Stomach (tissue), 8 donors: ENCODE measurements at regions not wholly inside any gene's neighbourhood (a gene's known extent, or its start where the extent isn't known, plus 50 kb on each side); places are given as distances from the start of the nearest gene placed in this dataset.
A peak's percentile ranks its signal among the peaks of the same experiment; 100 is the strongest.
"Not testable (repeated sequence)": the region's sequence is repeated elsewhere in the genome, so short reads cannot be mapped to it uniquely, and the experiment has no call there.

Experiments used
- DNase-seq, 2 donors: peaks; one replicate each; pipeline versions ENCODE4 v3.0.0 to v3.0.0-alpha.2; 2013 to 2019
- H3K27ac ChIP-seq, 5 donors: fragments of 200-600 bp in 4 of 5; sonication (generic) in 4 of 5; one replicate each; pipeline ENCODE4 v1.5.1; 2013 to 2019; ENCODE audit warnings: mild to moderate bottlenecking in 1 of 5, moderate library complexity in 1 of 5
- H3K27me3 ChIP-seq, 3 donors: fragments of 200-600 bp; sonication (generic); one replicate each; pipeline ENCODE4 v1.5.1; 2017 to 2019; ENCODE audit warnings: mixed run types in 1 of 3
- H3K36me3 ChIP-seq, 4 donors: fragments of 200-600 bp; sonication (generic); 1 replicate in 3 of 4; 2 replicates in 1 of 4; pipeline ENCODE4 v1.5.1; 2016 to 2019
- H3K4me1 ChIP-seq, 4 donors: fragments of 200-600 bp; sonication (generic); one replicate each; pipeline ENCODE4 v1.5.1; 2016 to 2019
- H3K4me3 ChIP-seq, 4 donors: fragments of 200-600 bp; sonication (generic) in 3 of 4; one replicate each; pipeline ENCODE4 v1.5.1; 2016 to 2019; ENCODE audit warnings: mild to moderate bottlenecking in 1 of 4
- H3K9me3 ChIP-seq, 4 donors: fragments of 200-600 bp; sonication (generic); one replicate each; pipeline ENCODE4 v1.5.1; 2016 to 2019
- WGBS, 5 donors: extraction: QIAGEN DNeasy Blood & Tissue Kit in 3 of 5; methylation state at CpG; one replicate each; pipeline versions ENCODE4 v1.1.5 to v1.1.7; 2013 to 2018; 5-methylcytosine and 5-hydroxymethylcytosine counted together
- intact Hi-C: fragments of 100-400 bp; cut with DNase I; formaldehyde crosslinking; loops from one replicate; pipeline ENCODE4 v1.15.1; 2023; ENCODE audit warnings: low total_unique reads
- donor health status: healthy with polysubstance abuse.
- donor health status: Bipolar disorder and iron deficiency.
- donor health status: healthy.

DNA sequence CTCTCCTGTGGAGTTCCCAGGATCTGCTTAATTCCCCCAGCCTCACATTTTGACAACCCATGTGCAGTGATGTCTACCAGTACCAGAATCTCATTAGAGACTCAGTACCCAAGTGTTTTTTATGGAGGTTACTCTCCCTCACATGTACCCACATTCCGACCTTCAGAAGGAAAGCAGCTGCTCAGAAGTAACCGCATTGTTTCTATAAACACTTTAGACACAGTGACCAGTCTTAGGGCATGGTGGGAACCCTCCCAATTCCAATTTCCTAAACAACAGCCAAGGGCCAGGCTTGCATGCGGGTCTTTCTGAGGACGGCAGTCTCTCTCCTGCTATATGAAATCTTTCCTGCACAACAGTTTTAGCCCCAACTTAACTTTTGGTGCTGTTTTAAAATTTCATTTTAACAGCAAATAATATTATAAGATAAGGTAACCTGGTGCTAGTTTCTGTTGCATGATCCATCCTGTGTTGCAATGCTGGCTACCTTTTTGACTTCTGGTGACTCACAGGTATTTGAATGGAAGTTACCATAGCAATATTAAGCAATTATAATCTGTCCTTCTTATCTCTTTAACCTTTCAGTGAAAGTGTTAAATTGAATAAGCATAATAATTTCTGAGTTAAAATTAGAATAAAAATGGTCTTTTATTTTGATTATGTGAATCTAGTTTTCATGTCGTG, 98.3 kb upstream of the THOC3 start:
- H3K27ac ChIP-seq, H3K4me1 ChIP-seq, DNase-seq, H3K4me3 ChIP-seq, intact Hi-C loops, H3K27me3 ChIP-seq, H3K9me3 ChIP-seq, H3K36me3 ChIP-seq: not testable (repeated sequence)
- 49 to 74% (median 56%) methylated on average over 1 to 3 of the region's 5 CpGs for WGBS, 5 donors

DNA sequence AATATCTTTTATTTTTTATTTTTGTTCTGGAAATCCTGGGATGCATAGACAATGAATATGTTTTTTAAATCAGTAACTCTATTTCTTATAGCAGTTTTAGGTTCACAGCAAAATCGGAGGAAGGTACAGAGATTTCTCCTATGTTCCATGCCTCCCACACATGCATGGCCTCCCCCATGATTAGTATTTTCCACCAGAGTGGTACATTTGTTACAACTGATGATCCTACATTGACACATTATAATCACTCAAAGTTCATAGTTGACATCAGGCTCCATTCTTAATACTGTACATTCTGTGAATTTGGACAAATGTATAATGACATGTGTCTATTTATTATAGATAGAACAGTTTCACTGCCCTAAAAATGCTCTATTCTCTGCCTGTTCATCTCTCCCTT, 99.0 kb upstream of the THOC3 start:
- intact Hi-C loops, H3K9me3 ChIP-seq, H3K4me3 ChIP-seq, H3K36me3 ChIP-seq, DNase-seq, H3K27me3 ChIP-seq, H3K27ac ChIP-seq, H3K4me1 ChIP-seq: not testable (repeated sequence)
- 71 to 93% (median 85%) methylated on average over 1 of the region's 1 CpG for WGBS, 5 donors

DNA sequence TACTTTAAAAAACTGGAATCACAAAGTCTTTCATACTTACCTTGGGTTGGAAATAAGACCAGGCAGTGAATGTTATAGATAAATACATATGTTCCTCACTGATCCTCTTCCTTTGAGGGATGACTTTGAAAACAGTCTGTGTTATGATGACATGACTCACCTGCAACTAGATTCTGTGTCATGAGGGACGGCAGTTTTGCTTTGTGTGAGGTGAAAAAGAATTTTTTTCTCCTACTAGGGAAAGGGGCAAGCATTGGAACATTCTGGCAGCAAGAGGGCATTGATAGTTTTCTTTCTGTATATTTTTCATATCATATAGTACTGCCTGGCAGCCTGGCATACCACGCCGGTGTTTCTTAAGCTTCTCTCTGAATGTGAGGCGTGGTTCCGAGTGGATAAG, 99.8 kb upstream of the THOC3 start:
- H3K4me1 ChIP-seq, intact Hi-C loops, H3K4me3 ChIP-seq, H3K9me3 ChIP-seq, DNase-seq, H3K27me3 ChIP-seq, H3K27ac ChIP-seq, H3K36me3 ChIP-seq: not testable (repeated sequence)
- 32 to 76% (median 59%) methylated on average over 5 of the region's 5 CpGs for WGBS, 5 donors

GRCh38 chr5:176073996-176074571, 106.0 kb upstream of the THOC3 start:
- DNase-seq: peak in 1 of 2 donors; percentile 49
- H3K27me3 ChIP-seq, H3K27ac ChIP-seq, H3K4me1 ChIP-seq, H3K36me3 ChIP-seq, intact Hi-C loops, H3K4me3 ChIP-seq, H3K9me3 ChIP-seq: not testable (repeated sequence)
- WGBS, 5 donors: 44 to 70% (median 54%) methylated on average over 2 to 4 of the region's 9 CpGs

- 92 to 98% (median 94%) methylated on average over 3 to 8 of the region's 9 CpGs for WGBS, 5 donors
- H3K4me1 ChIP-seq, H3K9me3 ChIP-seq, intact Hi-C loops, H3K4me3 ChIP-seq, H3K36me3 ChIP-seq, H3K27me3 ChIP-seq, DNase-seq, H3K27ac ChIP-seq: not testable (repeated sequence)
Measured at GRCh38 chr5:176083717-176084116, 115.6 kb upstream of the THOC3 start.

DNA sequence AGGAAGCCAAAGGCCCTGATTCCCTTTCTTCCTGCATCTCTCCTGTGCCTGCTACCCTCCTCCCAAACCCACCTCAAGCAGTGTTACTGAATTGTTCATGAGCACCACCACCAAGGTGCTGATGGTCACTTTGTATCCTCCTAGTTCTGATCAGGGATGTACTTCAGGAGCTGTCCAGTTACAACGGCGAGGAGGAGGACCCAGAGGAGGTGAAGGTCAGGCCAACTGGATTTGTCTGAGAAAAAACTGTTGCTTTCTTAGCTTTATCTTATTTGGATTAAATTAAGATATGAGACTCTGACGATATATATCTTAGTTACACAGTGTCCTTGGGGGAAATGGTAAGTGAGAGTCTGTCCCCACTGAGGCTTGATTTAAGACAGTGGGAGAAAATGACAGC, 135.0 kb upstream of the THOC3 start:
- DNase-seq, H3K4me3 ChIP-seq, H3K9me3 ChIP-seq, H3K27me3 ChIP-seq, H3K36me3 ChIP-seq, H3K27ac ChIP-seq, H3K4me1 ChIP-seq, intact Hi-C loops: not testable (repeated sequence)
- WGBS, 5 donors: 34 to 50% (median 41%) methylated on average over 3 of the region's 3 CpGs

GRCh38 chr5:176112888-176113287, 125.3 kb upstream of the SIMC1 start:
- H3K4me1 ChIP-seq, H3K27me3 ChIP-seq, H3K27ac ChIP-seq, H3K36me3 ChIP-seq, DNase-seq, H3K9me3 ChIP-seq, intact Hi-C loops, H3K4me3 ChIP-seq: not testable (repeated sequence)
- no CpG with 5 or more reads among the region's 8 CpGs for WGBS, 5 donors

- H3K4me1 ChIP-seq, H3K4me3 ChIP-seq, DNase-seq, H3K9me3 ChIP-seq, intact Hi-C loops, H3K27ac ChIP-seq, H3K36me3 ChIP-seq, H3K27me3 ChIP-seq: not testable (repeated sequence)
- 73% methylated on average over 2 of the region's 6 CpGs; no CpG with 5 or more reads in 4 of the 5 donors for WGBS, 5 donors
Measured at GRCh38 chr5:176113673-176114335, 124.4 kb upstream of the SIMC1 start.

GRCh38 chr5:176114825-176115224, 123.4 kb upstream of the SIMC1 start:
- H3K4me3 ChIP-seq, DNase-seq, H3K36me3 ChIP-seq, H3K4me1 ChIP-seq, H3K27me3 ChIP-seq, H3K27ac ChIP-seq, H3K9me3 ChIP-seq, intact Hi-C loops: not testable (repeated sequence)
- 71 to 93% (median 84%) methylated on average over 3 to 4 of the region's 7 CpGs for WGBS, 5 donors

- intact Hi-C loops, H3K36me3 ChIP-seq, H3K4me1 ChIP-seq, H3K9me3 ChIP-seq, H3K4me3 ChIP-seq, H3K27ac ChIP-seq, H3K27me3 ChIP-seq: not testable (repeated sequence)
- 11 to 31% (median 16%) methylated on average over 1 to 3 of the region's 8 CpGs for WGBS, 5 donors
- DNase-seq: peak in 1 of 2 donors; percentile 39
Measured at GRCh38 chr5:176117699-176118238, 120.5 kb upstream of the SIMC1 start.

DNA sequence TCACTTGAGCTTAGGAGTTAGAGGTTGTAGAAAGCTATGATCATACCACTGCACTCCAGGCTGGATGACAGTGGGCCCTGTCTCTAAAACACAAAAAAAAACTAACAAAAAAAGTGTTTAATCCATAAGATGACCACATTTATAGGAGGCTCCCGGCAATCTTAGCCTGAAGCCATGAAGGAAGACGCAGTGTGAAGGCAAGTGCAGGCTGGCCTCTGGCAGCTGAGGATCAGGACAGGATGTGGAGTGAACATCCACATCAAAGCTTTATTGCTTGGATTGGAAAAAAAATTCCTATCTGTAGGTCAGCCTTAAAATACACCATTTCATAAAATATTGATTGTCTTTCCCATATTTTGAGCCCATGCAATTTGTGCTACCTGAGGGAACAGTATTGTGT, 115.9 kb upstream of the SIMC1 start:
- 88 to 98% (median 90%) methylated on average over 2 of the region's 2 CpGs for WGBS, 5 donors
- not testable (repeated sequence) for H3K36me3 ChIP-seq

GRCh38 chr5:176124120-176124519, 114.1 kb upstream of the SIMC1 start:
- H3K9me3 ChIP-seq, H3K4me1 ChIP-seq, DNase-seq, intact Hi-C loops, H3K27me3 ChIP-seq, H3K36me3 ChIP-seq, H3K27ac ChIP-seq, H3K4me3 ChIP-seq: not testable (repeated sequence)
- 82 to 93% (median 90%) methylated on average over 11 of the region's 11 CpGs for WGBS, 5 donors

More for the DNA sequence above, 115.9 kb upstream of the SIMC1 start:
- H3K4me3 ChIP-seq, intact Hi-C loops, DNase-seq, H3K4me1 ChIP-seq, H3K9me3 ChIP-seq, H3K27ac ChIP-seq, H3K27me3 ChIP-seq: not testable (repeated sequence)
